Dermis microvascular lymphatic vessel endothelial cell (primary cell): ENCODE measurements at regions not wholly inside any gene's neighbourhood (a gene's known extent, or its start where the extent isn't known, plus 50 kb on each side); places are given as distances from the start of the nearest gene placed in this dataset.
"Not testable (repeated sequence)": the region's sequence is repeated elsewhere in the genome, so short reads cannot be mapped to it uniquely, and the experiment has no call there.

Experiments used
- DNase-seq, 2 donors: peaks; one replicate each; pipeline versions ENCODE4 v3.0.0 to v3.0.0-alpha.2; 2010; ENCODE audit warnings: low read depth in 2 of 2

DNA sequence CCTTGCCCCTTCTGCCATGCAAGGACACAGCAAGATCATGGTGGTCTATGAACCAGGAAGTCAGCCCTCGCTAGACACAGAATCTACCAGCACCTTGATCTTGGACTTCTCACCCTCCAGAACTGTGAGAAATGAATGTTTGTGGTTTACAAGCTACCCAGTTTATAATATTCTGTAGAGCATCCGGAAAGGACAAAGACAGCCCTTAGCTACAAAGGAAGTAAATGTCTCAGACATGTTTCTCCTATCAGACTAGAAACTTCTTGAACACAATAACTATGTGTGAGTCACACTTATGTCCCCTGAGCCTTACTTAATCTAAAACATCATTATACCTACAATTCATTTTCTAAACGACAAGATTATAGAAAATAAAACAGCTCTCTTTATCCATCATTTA is 176.7 kb downstream of the KLHL28 start:
- no peak for DNase-seq

DNA sequence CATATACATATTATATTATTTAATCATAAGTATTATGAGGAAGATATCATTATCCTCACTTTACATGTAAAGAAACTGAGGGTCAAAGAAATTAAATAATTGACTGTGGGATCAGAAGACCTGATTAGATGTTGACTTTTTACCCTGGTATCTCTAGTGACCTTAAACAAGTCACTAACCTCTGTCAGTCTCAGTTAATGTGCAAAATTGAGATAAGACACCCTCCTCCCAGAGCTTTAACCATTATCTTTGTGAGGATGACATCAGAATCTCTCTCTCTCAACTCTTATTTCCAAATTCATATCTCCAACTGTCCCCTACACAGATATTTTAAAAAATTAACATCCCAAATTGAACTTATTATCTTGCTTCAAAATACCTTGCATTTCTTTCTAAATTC is 177.8 kb downstream of the KLHL28 start:
- no peak for DNase-seq

DNA sequence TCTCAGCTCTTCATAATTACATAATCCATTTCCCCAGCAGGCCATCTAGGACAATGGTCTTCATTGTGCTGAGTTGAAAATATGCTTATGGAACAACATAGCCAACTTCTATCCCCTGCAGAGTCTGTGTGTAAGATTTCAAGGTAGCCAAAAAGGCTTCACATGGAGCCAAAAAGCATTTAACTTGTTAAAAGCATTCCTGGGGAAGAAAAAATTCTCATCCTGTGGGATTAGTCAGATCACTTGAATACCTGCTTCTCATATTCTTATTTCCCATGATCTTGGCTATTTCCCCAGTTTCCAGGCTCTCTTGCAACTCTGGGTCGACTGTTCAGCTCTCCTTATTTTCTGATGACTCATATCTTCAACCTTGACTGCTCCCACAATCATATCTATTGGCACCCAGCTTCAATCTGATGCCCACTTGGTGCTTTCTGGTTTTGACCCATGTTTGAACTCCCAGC is 178.9 kb downstream of the KLHL28 start:
- no peak for DNase-seq

DNA sequence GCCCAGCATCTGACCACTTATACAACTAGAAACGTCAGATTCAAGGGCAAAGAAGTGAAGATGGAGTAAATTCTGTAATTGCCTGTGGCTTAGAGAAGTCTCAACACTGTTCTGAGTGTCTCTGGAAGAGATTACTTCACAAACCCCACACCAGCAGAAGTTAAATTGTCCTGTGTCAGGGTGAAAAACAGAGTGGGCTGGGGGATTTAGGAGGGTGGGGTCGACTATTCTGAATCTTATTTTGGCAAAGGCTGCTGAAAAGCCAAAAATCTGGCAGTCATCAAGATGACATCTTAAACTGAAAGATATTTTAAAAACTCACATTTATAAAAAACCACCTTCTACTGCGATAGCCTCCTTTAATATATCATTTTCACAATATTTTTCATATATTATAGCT is 180.8 kb downstream of the KLHL28 start:
- DNase-seq = no peak

DNA sequence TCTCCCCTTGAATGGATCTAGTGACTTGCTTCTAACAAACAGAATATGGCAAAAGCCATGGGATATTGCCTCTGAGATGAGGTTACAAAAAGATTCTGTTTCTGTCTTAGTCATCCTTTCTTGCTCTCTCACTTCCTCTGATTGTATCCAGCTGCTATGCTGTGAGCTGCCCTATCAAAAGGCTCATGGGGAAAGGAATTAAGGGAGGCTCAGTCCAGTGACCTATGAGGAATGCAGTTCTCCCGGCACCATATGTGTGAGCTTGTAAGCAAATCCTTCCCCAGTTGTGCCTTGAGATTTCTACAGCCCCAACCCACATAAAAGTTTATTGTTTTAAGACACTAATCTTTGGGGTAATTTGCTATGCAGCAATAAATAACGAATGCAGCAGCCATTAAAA is 183.1 kb downstream of the KLHL28 start:
- DNase-seq = no peak

DNA sequence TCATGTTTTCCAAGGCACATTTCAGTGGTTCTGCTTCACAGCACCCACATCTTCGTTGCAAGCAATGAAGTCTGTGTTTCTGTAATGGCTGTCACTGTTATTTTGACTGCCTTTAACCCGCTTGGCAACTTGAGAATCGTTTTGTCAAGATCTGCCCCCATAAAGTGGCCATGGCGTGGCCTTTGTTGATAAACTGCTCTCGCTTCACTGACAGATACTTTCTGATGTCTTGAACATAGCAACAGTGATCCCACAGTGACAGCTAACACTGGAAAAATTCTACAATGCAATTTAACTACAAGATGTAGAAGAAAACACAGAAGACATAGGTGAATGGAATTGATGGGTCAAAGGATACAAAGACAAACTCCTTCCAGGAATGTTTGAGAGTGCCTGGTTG is 184.2 kb downstream of the KLHL28 start:
- DNase-seq = no peak

DNA sequence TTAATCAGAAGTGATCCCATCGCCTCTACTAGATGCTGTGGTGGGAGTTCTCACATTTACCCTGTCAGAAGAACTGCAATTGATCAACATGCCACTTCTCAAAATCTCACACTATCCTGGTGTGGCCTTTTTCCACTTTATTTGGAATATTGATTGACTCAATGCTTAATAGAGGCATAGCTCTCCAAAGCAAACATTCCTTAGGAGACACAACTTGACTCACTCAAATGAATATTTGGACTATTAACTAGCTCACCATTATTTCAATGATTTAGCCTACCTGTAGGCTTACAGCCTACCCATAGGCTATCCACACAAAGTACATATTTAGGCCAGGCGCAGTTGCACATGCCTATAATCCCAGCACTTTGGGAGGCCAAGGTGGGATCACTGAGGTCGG is 186.5 kb downstream of the KLHL28 start:
- DNase-seq = no peak

DNA sequence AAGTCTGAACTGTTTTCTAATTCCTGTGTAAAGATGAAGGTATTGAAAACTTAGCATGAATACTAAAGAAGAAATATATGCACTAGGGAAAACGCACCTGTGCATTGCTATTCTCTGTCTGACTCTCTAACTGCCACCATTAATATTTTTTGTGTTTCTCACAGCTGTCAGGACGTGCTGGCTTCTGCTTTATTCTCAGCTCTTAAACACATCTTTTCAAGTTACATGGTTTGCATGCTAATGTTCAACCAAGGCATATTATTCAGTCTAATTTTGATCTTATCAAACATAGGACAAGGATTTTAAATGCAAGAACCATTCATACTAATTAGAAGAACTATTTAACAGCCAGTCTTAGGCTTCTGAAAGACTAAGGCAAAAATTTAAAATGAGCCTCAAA is 187.4 kb downstream of the KLHL28 start:
- DNase-seq = no peak

DNA sequence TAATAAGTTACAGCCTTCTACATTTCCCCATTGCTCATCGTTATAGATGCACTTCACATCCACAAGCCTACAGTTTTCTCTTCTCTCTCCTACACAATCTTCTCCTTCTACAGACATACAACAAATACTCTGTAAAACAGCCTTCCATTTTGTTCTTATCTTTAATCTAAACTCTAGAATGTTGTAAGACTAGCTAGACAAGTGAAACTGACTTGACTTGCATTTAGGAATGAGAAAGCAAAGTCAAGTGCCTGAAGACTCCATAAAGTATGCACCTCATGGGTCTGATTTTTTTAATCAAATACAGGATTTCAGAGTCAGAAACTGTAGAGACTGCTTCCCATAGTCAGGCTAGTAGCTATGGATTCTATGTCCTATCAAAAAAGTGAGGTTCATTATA is 190.3 kb downstream of the KLHL28 start:
- DNase-seq = no peak

DNA sequence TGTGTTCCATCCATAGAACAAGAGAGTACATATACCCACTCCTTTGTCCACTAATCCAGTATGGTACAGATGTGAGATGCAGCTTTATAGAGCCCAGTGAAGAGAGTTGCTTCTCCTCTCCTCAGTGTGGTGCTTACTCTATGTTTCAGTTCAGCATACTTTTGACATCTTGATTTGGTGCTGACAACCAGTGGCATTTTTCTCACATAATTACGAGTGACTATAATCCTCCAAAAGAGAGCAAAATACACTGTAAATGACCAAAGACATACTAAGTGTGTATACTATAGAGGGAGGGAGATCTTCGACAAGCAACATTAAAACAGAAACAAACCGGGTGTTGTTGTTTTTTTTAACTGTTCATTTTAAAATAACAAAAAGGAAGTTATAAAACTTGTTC is 191.5 kb downstream of the KLHL28 start:
- no peak for DNase-seq

DNA sequence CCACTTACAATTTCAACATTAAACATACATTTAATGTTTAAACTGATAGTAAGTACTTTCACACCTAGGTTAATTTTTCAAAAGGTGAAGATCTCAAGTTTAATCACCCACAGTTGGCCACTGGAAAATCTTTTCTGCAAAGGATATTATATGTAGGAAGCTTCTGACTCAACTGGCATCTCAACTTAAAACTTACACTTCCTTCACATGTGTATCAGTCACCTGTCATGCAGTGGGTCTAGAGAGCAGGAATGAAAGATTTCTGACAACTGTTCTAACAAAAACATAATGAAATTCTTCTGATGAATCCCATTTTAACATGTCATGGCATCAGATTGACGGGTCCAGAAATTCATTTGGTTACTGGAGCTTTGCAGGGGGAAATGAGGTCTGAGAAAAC is 192.8 kb downstream of the KLHL28 start:
- DNase-seq = no peak

DNA sequence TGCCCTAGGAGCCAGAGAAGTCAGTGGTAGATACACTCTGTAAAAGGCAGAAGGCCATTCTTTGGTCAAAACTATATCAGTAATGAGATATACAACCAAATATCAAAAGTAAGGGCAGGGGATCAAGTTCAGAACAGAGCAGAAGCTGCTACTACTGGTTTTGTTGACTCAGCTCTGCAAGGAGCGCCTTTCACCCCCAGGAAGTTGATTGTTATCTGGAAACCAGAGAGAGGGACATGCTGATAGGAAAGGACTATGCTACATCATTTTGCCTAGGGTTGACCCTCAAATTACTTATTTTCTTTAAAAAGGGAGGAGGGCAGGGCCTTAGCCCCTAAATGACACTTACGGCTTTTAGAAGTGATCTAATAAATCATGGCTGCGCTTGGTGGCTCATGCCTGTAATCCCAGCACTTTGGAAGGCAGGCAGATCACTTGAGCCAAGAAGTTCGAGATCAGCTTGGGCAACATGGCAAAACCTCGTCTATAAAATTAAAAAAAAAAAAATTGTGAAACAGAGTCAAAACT is 194.0 kb downstream of the KLHL28 start:
- no peak for DNase-seq

DNA sequence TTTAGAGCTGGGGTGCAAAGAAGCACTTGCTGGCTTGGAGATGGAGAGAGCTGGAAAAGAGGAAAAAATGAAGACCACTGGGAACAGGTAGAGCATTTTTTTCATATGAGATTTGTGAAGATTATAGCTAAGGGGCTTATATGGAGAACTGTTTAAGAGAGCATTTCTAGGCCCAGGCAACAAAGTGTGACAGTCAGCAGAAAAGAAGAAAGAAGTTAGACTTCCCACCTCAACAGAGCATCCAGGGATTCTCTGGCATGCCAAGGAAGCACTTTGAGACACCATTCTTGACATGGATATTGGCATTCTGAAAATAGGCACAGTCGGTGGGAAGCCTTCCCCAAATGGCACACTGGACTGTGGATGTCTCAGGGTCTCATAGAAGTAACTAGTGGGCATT is 195.5 kb downstream of the KLHL28 start:
- no peak for DNase-seq

DNA sequence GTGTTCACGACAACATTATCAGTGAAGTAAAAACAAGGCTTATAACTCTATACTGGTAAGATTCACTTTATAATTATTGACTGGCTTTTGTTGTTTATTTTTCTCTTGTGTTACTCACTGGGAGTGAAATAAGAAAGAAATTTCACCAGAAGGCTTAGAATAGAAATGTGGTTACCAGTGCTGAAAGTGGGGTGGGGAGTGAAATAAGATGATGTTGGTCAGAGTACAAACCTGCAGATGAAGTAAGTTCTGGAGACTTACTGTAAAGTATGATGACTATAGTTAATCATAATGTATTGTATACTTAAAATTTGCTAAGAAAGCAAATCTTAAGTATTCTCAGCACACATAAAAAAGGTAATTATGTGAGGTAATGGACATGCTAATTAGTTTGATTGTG is 198.4 kb downstream of the KLHL28 start:
- no peak for DNase-seq

DNA sequence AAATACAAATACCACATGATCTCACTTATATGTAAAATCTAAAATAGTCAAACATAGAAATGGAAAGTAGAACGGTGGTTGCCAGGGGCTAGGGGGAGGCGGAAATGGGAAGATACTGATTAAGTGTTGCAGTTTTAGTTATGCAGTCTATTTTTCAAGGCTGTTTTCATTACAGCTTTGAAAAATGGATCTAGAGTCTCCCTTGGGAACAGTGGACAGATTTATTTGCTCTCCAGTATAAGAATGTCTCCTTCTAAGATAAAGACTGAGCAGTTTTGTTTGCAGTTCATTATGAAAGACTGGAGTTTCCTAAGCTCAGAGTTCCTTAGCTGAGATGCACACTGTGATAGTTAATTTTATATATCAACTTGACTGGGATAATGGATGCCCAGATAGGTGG is 202.5 kb downstream of the KLHL28 start:
- no peak for DNase-seq

DNA sequence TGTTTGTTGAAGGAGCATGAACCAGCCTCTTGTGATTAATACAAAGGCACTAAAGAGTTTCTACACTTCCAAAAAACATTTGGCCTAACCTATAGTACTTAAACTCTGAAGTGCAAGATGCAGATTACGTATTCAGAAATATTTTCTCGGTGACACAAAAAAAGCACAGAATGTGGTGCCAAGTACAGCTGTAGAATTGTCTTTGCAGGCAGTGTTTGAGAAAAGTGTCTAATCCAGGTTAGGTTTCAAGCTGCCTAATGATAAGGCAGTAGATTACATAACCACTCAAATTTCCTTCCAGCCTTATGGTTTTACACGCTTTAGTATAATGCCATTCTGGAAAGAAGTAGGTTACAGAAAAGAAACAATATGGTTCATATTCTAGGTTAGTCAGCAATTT is 205.2 kb downstream of the KLHL28 start:
- no peak for DNase-seq

DNA sequence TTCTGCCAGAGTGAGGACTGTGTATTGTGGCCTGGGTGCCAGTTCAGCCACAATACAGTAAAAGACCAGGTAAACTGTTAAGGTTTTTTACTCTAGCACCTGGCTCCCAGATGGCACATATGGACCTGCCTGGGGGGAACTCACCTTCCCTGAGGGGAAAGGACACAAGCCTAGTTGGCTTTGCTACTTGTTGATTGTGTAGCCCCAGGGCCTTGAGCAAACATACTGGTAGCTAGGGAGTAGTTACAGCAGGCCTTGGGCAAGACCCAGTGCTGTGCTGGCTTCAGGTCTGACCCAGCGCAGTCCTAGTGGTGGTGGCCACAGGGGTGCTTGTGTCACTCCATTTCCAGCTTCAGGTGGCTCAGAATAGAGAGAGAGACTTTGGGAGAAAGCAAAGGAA is 216.4 kb downstream of the KLHL28 start:
- DNase-seq = no peak

DNA sequence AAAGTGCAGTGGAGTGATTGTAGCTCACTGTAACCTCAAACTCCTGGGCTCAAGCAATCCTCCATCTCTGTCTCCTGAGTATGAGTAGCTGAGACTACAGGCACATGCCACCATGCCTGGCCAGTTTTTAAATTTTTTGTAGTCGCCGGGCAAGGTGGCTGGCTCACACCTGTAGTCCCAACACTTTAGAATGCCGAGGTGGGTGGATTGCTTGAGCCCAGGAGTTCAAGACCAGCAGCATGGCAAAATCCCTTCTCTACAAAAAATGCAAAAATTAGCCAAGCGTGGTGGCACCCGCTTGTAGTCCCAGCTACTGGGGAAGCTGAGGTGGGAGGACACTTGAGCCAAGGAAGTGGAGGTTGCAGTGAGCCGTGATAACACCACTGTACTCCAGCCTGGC is 219.5 kb downstream of the KLHL28 start:
- no peak for DNase-seq

DNA sequence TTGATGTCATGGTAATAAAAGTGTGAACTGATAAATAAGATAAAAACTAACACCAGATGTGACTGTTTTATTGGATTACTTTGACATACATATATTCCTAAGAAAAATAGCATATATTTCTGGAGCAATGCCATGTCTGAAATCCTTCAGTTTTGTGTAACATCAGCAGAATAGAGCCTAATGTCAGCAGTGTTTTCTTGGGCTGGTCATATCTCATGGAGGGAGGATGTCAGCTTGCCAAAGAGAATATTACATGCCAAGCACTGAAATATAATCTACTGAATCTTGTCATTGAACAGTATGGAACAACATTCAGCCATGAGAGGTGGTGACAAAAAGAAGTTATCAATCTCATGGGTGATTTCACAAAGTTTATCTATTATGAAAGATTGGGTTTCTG is 220.3 kb downstream of the KLHL28 start:
- DNase-seq = no peak

DNA sequence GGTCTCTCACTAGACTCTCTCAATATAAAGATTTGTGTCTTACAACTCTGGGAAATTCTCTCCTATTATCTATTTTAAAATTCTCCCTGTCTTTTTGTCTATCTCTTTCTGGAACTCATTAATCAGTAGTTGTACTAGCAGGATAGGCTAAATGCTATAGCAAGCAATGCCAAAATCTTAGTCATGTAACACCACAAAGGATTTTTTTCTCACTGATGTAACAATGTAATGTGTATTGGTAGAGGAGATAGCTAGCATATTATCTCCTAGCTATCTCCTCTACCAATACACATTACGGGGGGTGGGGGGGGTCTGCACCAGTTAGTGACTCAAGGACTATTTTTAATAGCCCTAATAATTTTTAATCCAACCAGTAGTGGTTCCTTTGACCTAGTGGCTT is 225.4 kb downstream of the KLHL28 start:
- DNase-seq = no peak

DNA sequence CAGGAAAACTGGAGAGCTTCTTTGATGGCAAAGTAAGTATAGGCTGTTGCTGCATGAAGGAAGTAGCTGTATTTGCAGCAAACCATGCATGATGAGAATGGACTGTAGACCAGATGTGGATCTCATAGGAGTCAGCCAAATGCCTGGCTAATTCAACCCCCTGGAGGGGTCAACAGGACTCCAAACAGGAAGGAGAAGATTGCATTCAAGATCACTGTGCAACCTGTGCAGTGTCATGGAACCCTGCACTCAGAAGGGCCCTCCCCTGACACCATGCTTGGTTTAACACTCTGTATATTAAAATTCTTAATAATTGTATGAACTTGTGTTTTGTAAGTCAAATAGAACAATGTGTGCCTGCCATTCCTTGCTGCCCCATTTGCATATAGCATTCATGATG is 225.1 kb upstream of the FSCB start:
- DNase-seq = no peak

DNA sequence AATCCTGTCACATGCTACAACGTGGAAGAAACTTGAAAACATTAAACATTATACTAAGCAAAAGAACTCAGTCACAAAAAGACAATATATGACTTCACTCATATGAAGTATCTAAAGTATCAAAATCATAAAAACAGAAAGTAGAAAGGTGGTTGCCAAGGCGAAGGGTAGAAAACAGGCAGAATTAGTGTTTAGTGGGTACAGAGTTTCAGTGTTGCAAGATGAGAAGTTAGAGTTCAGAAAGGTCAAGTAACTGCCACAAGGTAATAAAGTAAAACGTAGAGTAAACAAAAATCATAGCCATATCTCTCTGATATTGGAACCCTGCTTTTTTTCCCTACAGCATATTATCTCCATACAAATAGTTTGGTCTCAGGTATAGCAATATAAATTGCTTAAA is 223.8 kb upstream of the FSCB start:
- DNase-seq = no peak

DNA sequence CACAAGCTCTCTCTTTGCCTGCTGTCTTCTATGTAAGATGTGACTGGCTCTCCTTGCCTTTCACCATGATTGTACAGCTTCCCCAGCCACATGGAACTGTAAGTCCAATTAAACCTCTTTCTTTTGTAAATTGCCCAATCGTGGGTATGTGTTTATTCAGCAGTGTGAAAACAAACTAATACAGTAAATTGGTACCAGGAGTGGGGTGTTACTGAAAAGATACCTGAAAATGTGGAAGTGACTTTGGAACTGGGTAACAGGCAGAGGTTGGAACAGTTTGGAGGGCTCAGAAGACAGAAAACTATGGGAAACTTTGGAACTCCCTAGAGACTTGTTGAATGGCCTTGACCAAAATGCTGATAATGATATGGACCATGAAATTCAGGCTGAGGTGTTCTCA is 214.3 kb upstream of the FSCB start:
- not testable (repeated sequence) for DNase-seq

DNA sequence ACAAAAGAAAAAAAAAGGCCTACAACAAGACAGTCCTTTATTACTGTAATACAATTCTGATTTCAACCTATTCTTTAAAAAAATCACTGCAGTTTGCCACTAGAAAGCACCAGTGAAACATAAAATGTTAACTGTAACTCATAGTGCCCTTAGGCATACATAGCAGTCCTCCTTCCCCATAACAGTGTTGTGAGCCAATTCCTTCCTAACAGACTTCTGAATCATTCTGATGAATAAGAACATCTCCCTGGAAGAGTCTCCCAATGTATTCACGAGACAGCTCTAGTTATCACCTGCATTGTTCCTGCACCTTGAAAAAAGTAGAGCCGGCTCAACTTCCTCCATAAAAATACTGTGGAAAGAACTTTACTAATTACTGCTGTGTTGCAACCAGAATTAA is 213.6 kb upstream of the FSCB start:
- no peak for DNase-seq
